Pancreas (tissue), 10 donors: ENCODE measurements at regions not wholly inside any gene's neighbourhood (a gene's known extent, or its start where the extent isn't known, plus 50 kb on each side); places are given as distances from the start of the nearest gene placed in this dataset.

Experiments used
- ATAC-seq, 4 donors: fragments of 200-7000 bp; cut with Tn5 transposase; one replicate each; pipeline versions ENCODE4 v1.8.0 to v1.9.1; 2020; ENCODE audit warnings: mild to moderate bottlenecking in 4 of 4, moderate library complexity in 4 of 4
- DNase-seq, 6 donors: peaks; one replicate each; pipeline ENCODE4 v3.0.0-alpha.2; 2020
- FAIRE-seq: peaks from 2 replicates; lab custom pipeline; 2012; peaks lifted over from hg19 to GRCh38; lab: Jason Lieb, UNC
- H3K27ac ChIP-seq, 4 donors: fragments of 200-600 bp; sonication (generic); 1 replicate in 3 of 4; 2 replicates in 1 of 4; pipeline versions ENCODE4 v1.5.0 to v1.8.0; 2020
- H3K27me3 ChIP-seq, 4 donors: fragments of 200-600 bp; one replicate each; pipeline ENCODE4 v1.8.0; 2021
- H3K36me3 ChIP-seq, 3 donors: fragments of 200-600 bp; sonication (generic) in 1 of 3; one replicate each; pipeline versions ENCODE4 v1.5.0 to v1.8.0; 2020 to 2021
- H3K4me1 ChIP-seq, 3 donors: fragments of 200-600 bp; one replicate each; pipeline ENCODE4 v1.8.0; 2021
- H3K4me3 ChIP-seq, 4 donors: fragments of 200-600 bp; sonication (generic) in 2 of 4; one replicate each; pipeline versions ENCODE4 v1.5.0 to v1.8.0; 2020 to 2021
- H3K9me3 ChIP-seq, 4 donors: fragments of 200-600 bp; one replicate each; pipeline ENCODE4 v1.8.0; 2021
- WGBS, 2 donors: extraction: QIAGEN DNeasy Blood & Tissue Kit; methylation state at CpG; one replicate each; pipeline ENCODE4 v1.1.7; 2013; 5-methylcytosine and 5-hydroxymethylcytosine counted together
- intact Hi-C, 3 donors: fragments of 100-400 bp; cut with DNase I; formaldehyde crosslinking; loops; one replicate each; pipeline versions ENCODE4 v1.11.1 to v1.14.2; 2022
- TF ChIP-seq, protein P1 (sequence below), 4 donors: fragments of 200-600 bp; sonication (generic) in 3 of 4; IDR thresholded peaks; one replicate each; pipeline versions ENCODE4 v1.5.0 to v1.8.0; 2021; ENCODE audit warnings: antibody characterized with exemption in 4 of 4
- donor health status: healthy with polysubstance abuse.
- donor health status: DM: no; HTN: no; CAD: no; lungs with moderate emphysema.
- donor health status: DM: no; HTN: no; CAD: no.
- donor health status: control.
- donor health status: control.
- donor health status: Bipolar disorder and iron deficiency.
- donor health status: DM: yes; HTN: yes; CAD: no.
- donor health status: DM: no; HTN: no; CAD: no.
- donor health status: DM: no; HTN: no; CAD: no.
- donor health status: DM: yes; HTN: yes; CAD: no.

DNA sequence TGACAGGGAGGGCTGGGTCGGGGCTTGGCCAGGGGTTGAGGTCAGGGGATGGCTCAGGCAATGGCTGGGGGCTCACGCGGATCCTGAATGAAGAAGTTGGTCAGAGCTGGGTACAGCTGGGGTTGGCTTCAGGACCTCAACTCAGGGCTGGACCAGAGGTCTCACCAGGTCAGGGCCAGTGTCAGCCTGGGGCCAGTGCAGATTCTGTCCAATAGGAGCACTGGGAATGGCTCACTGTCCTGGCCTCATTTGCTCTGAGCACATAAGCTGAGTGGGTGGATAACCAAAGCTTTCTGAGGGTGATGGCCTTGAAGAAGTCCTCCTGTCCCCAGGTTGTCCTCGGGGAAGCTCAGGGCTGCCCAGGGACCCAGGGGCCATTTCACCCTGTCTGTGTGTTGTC is 54.9 kb upstream of the PCBD1 start:
- Histone ChIP-seq H3K27me3 (no peaks in the 10 kb centered on the region), H3K27ac (no peak overlapping the region), H3K9me3 (no peaks in the 10 kb centered on the region), H3K4me3 (no peak overlapping the region), H3K36me3 (no peaks in the 10 kb centered on the region), H3K4me1 (no peaks in the 10 kb centered on the region)
- no peak for ATAC-seq
- WGBS, 2 donors, result 81 to 91% methylated on average over 4 of the region's 4 CpGs
- no peak for DNase-seq
- TF ChIP-seq, protein P1, sequence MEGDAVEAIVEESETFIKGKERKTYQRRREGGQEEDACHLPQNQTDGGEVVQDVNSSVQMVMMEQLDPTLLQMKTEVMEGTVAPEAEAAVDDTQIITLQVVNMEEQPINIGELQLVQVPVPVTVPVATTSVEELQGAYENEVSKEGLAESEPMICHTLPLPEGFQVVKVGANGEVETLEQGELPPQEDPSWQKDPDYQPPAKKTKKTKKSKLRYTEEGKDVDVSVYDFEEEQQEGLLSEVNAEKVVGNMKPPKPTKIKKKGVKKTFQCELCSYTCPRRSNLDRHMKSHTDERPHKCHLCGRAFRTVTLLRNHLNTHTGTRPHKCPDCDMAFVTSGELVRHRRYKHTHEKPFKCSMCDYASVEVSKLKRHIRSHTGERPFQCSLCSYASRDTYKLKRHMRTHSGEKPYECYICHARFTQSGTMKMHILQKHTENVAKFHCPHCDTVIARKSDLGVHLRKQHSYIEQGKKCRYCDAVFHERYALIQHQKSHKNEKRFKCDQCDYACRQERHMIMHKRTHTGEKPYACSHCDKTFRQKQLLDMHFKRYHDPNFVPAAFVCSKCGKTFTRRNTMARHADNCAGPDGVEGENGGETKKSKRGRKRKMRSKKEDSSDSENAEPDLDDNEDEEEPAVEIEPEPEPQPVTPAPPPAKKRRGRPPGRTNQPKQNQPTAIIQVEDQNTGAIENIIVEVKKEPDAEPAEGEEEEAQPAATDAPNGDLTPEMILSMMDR (IDR thresholded peaks at IDR 0.05), result no peak
- FAIRE-seq, result no peak
- intact Hi-C loops, result no loop called here

DNA sequence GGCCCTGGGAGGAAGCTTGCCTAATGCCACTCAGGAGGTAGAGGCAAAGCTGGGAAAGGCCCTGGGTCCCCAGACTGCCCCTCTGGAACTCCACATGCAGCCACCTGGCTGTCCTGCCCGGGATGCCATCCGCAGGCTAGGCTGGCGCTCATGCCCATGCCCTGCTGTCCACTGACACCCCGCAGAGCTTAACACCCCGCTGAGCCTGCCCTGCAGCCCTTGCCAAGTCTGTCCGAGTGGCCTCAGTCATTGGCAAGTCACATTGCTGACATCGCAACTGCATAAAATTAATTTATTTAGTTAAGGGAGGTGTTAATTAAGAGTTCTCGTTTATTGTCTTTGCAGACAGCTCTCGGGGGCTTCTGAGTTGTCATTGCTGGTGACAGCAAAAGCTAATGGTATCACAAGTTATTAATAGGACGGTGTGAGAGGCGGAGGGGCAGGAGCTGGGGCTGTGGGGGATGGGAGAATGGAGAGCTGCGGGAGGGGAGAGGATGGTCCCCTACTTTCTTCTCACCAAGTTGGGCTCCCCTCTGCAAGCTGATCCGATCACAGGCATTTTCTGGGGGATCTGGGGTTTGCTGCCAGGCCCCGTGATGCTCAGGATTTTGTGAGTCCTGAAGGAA is 55.6 kb upstream of the PCBD1 start:
- Histone ChIP-seq H3K9me3 (no peaks in the 10 kb centered on the region), H3K27ac (no peak overlapping the region), H3K36me3 (no peaks in the 10 kb centered on the region), H3K4me1 (no peaks in the 10 kb centered on the region), H3K4me3 (no peak overlapping the region), H3K27me3 (no peaks in the 10 kb centered on the region)
- WGBS, 2 donors, result 75 to 82% methylated on average over 14 of the region's 14 CpGs
- no peak for FAIRE-seq
- intact Hi-C loops, result no loop called here
- DNase-seq, result no peak
- no peak for ATAC-seq
- TF ChIP-seq, protein P1 (IDR thresholded peaks at IDR 0.05), result no peak

DNA sequence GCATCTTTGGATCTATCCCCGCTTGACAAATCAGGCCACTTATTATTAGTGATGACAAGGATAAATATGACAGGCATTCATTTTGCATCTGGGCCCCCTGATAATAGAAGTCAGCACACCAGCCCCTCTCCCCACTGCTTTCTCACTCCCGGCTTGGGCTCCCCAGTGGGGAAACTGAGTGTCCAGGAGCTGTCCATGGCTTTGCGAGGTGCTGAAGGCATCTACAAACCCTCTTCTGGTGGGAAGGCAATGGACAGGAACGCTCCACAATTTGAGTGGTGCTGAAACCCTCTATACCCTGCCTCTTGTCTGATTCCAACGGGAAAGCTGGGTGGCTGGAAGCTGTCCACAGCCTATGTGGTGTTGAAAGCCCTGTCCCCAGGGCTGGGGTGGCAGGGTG is 61.7 kb upstream of the PCBD1 start:
- WGBS, 2 donors, result 80 to 87% methylated on average over 5 of the region's 5 CpGs
- Histone ChIP-seq H3K4me3 (no peak overlapping the region), H3K9me3 (no peaks in the 10 kb centered on the region), H3K4me1 (no peaks in the 10 kb centered on the region), H3K27me3 (no peaks in the 10 kb centered on the region), H3K36me3 (no peaks in the 10 kb centered on the region), H3K27ac (no peak overlapping the region)
- TF ChIP-seq, protein P1 (IDR thresholded peaks at IDR 0.05), result no peak
- no peak for ATAC-seq
- FAIRE-seq, result no peak
- intact Hi-C loops, result no loop called here
- peak in 1 of 6 donors; percentile 17 for DNase-seq

DNA sequence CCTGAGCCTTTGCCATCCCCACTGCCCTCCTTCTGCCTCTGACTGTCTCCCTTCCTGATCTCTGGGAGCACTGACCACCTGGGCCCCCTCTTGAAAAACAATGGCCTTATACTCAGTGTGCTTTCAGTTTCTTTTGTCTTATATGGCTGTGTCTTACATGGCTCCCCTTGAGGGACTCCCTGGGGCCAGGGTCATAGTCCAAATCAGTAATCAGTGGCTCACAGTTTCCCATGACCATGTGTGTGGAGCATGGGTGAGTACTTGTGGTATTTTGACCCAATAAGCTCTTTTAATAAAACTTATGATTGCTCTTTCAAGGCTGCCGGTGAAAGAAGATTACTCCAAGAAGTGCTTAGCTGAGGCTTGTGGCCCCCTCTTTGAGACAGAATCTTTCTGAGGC is 62.4 kb upstream of the PCBD1 start:
- ATAC-seq, result no peak
- intact Hi-C loops, result no loop called here
- WGBS, 2 donors, result 98 to 100% methylated on average over 1 of the region's 1 CpG

DNA sequence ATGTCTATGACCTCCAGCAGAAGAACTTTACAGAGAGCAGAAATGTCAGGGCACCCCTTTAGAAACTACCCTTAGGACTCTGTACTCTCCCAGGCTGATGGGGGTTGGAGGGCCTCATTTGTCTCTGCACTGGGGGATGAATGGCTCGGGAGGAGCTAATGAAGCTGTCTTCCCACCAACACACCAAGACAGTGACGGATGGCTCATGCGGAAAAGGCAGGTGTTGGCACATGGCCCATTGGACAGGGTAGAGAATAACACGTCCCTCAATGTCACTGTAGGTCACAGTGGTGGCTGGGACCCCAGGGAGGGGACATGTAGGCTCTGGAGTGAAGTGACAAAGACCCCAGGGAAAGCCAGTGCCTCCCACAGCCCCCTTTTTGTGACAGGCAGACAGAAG is 64.0 kb upstream of the PCBD1 start:
- ATAC-seq, result no peak
- H3K4me3 ChIP-seq, result no peak overlapping the region
- TF ChIP-seq, protein P1 (IDR thresholded peaks at IDR 0.05), result no peak
- no peaks in the 10 kb centered on the region for H3K27me3 ChIP-seq
- 69 to 73% methylated on average over 4 of the region's 4 CpGs for WGBS, 2 donors
- H3K27ac ChIP-seq, result no peak overlapping the region
- FAIRE-seq, result no peak
- no peaks in the 10 kb centered on the region for H3K9me3 ChIP-seq
- intact Hi-C loops, result no loop called here
- H3K4me1 ChIP-seq, result no peaks in the 10 kb centered on the region
- DNase-seq, result no peak
- no peaks in the 10 kb centered on the region for H3K36me3 ChIP-seq

More for the DNA sequence above, 62.4 kb upstream of the PCBD1 start:
- no peaks in the 10 kb centered on the region for H3K4me1 ChIP-seq
- no peaks in the 10 kb centered on the region for H3K27me3 ChIP-seq
- H3K36me3 ChIP-seq, result no peaks in the 10 kb centered on the region
- DNase-seq (no peak), FAIRE-seq (no peak)
- H3K27ac ChIP-seq, result no peak overlapping the region
- no peak overlapping the region for H3K4me3 ChIP-seq
- no peaks in the 10 kb centered on the region for H3K9me3 ChIP-seq
- TF ChIP-seq, protein P1 (IDR thresholded peaks at IDR 0.05), result no peak
